ENCODE measurements at regions not wholly inside any gene's neighbourhood (a gene's known extent, or its start where the extent isn't known, plus 50 kb on each side); places are given as distances from the start of the nearest gene placed in this dataset.

- H3K27me3 Mint-ChIP-seq (ENCODE audit: unreplicated experiment) = no peaks in the 10 kb centered on the region
- no peaks in the 10 kb centered on the region for H3K36me3 Mint-ChIP-seq (ENCODE audit: unreplicated experiment)
- TF ChIP-seq CTCF (IDR thresholded peaks at IDR 0.05; ENCODE audit: partially characterized antibody, unreplicated experiment) = no peak
- H3K4me1 Mint-ChIP-seq (ENCODE audit: low read depth, unreplicated experiment) = no peaks in the 10 kb centered on the region
- H3K4me3 Mint-ChIP-seq (ENCODE audit: unreplicated experiment) = no peak overlapping the region
- DNase-seq = no peak
- H3K9me3 Mint-ChIP-seq (ENCODE audit: unreplicated experiment) = no peaks in the 10 kb centered on the region
- H3K27ac Mint-ChIP-seq (ENCODE audit: unreplicated experiment) = no peak overlapping the region
These were observed 266.8 kb upstream of the ACTBL2 start for GRCh38 chr5:57749396-57749795.

- Mint-ChIP-seq H3K9me3 (ENCODE audit: unreplicated experiment) (peaks cover 1% of the 10 kb centered on the region), H3K4me3 (ENCODE audit: unreplicated experiment) (no peak overlapping the region), H3K36me3 (ENCODE audit: unreplicated experiment) (no peaks in the 10 kb centered on the region), H3K27ac (ENCODE audit: unreplicated experiment) (no peak overlapping the region), H3K4me1 (ENCODE audit: low read depth, unreplicated experiment) (no peaks in the 10 kb centered on the region), H3K27me3 (ENCODE audit: unreplicated experiment) (no peaks in the 10 kb centered on the region)
- no peak for TF ChIP-seq CTCF (IDR thresholded peaks at IDR 0.05; ENCODE audit: partially characterized antibody, unreplicated experiment)
- DNase-seq = no peak
These were observed 263.4 kb upstream of the ACTBL2 start for GRCh38 chr5:57745700-57746651.

GRCh38 chr5:57745029-57745428, 262.4 kb upstream of the ACTBL2 start:
- TF ChIP-seq CTCF (IDR thresholded peaks at IDR 0.05; ENCODE audit: partially characterized antibody, unreplicated experiment) = no peak
- Mint-ChIP-seq H3K27me3 (ENCODE audit: unreplicated experiment) (no peaks in the 10 kb centered on the region), H3K36me3 (ENCODE audit: unreplicated experiment) (no peaks in the 10 kb centered on the region), H3K4me1 (ENCODE audit: low read depth, unreplicated experiment) (no peaks in the 10 kb centered on the region), H3K4me3 (ENCODE audit: unreplicated experiment) (no peak overlapping the region), H3K9me3 (ENCODE audit: unreplicated experiment) (peaks cover 1% of the 10 kb centered on the region), H3K27ac (ENCODE audit: unreplicated experiment) (no peak overlapping the region)
- DNase-seq = no peak

GRCh38 chr5:57741336-57741735, 258.7 kb upstream of the ACTBL2 start:
- Mint-ChIP-seq H3K27me3 (ENCODE audit: unreplicated experiment) (no peaks in the 10 kb centered on the region), H3K36me3 (ENCODE audit: unreplicated experiment) (no peaks in the 10 kb centered on the region), H3K4me1 (ENCODE audit: low read depth, unreplicated experiment) (no peaks in the 10 kb centered on the region), H3K4me3 (ENCODE audit: unreplicated experiment) (no peak overlapping the region), H3K9me3 (ENCODE audit: unreplicated experiment) (peaks cover 1% of the 10 kb centered on the region), H3K27ac (ENCODE audit: unreplicated experiment) (no peak overlapping the region)
- TF ChIP-seq CTCF (IDR thresholded peaks at IDR 0.05; ENCODE audit: partially characterized antibody, unreplicated experiment) = no peak
- DNase-seq = no peak

- Mint-ChIP-seq H3K9me3 (ENCODE audit: unreplicated experiment) (peaks cover 3% of the 10 kb centered on the region), H3K27ac (ENCODE audit: unreplicated experiment) (no peak overlapping the region), H3K27me3 (ENCODE audit: unreplicated experiment) (no peaks in the 10 kb centered on the region), H3K4me1 (ENCODE audit: low read depth, unreplicated experiment) (no peaks in the 10 kb centered on the region), H3K4me3 (ENCODE audit: unreplicated experiment) (no peak overlapping the region), H3K36me3 (ENCODE audit: unreplicated experiment) (no peaks in the 10 kb centered on the region)
- TF ChIP-seq CTCF (IDR thresholded peaks at IDR 0.05; ENCODE audit: partially characterized antibody, unreplicated experiment) = no peak
- no peak for DNase-seq
These were observed 256.2 kb upstream of the ACTBL2 start for GRCh38 chr5:57738787-57739186.
